ENCODE measurements at regions not wholly inside any gene's neighbourhood (a gene's known extent, or its start where the extent isn't known, plus 50 kb on each side); places are given as distances from the start of the nearest gene placed in this dataset.

DNA sequence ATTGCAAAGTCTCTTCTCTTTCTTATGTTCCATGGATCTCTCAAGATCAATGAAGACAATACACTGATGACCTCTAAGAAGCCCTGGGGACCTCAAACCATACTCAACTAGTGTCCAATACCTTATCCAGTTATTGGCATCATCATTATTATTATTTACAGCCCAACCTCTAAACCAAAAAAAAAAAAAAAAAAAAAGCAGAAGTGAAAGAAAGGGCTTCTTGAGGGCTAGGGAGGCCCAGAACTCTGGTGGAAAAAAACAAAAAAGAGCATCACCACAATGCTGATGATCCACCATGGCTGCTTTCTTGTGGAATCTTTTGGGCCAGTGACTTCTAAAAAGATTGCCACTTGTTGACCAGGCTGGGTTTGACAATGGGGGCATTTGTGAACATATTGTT, 324.9 kb downstream of the LPIN1 start:
- Histone ChIP-seq H3K27me3 (ENCODE audit: insufficient read depth, low read length) (no peaks in the 10 kb centered on the region), H3K9me3 (ENCODE audit: low read depth, low read length) (no peaks in the 10 kb centered on the region), H3K4me3 (ENCODE audit: low read length) (no peak overlapping the region), H3K4me1 (ENCODE audit: insufficient read depth, low read length) (peaks cover 21% of the 10 kb centered on the region)

DNA sequence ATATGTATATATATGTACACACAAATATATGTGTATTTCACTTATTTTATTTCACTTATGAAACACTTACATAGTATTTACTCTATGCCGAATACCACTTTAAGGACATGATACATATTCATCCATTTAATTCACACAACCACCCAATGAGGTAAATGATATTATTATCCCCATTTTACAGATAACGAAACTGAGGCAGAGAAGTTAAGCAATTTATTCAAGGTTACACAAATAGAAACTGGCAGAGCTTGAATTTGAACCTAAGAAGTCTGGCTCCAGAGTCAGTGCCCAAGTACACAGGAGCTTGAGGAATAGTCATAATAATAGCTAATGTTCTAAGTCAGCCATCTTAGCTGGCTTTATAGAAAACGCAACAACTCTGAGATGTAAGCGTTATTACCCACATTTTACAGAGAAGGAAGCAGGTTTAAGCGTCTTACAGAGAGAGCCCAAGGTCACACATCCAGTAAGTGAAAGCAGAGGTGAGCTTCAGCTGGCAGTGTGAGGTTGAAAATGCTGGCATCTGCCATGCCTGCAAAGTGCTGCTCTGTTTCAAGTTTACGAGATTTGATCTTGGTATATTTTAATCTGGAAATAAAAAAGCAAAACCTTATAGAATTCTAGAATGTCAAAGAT, 326.9 kb downstream of the LPIN1 start:
- H3K4me1 ChIP-seq (ENCODE audit: insufficient read depth, low read length), result peaks cover 14% of the 10 kb centered on the region
- H3K9me3 ChIP-seq (ENCODE audit: low read depth, low read length), result no peaks in the 10 kb centered on the region
- H3K4me3 ChIP-seq (ENCODE audit: low read length), result no peak overlapping the region
- no peaks in the 10 kb centered on the region for H3K27me3 ChIP-seq (ENCODE audit: insufficient read depth, low read length)

DNA sequence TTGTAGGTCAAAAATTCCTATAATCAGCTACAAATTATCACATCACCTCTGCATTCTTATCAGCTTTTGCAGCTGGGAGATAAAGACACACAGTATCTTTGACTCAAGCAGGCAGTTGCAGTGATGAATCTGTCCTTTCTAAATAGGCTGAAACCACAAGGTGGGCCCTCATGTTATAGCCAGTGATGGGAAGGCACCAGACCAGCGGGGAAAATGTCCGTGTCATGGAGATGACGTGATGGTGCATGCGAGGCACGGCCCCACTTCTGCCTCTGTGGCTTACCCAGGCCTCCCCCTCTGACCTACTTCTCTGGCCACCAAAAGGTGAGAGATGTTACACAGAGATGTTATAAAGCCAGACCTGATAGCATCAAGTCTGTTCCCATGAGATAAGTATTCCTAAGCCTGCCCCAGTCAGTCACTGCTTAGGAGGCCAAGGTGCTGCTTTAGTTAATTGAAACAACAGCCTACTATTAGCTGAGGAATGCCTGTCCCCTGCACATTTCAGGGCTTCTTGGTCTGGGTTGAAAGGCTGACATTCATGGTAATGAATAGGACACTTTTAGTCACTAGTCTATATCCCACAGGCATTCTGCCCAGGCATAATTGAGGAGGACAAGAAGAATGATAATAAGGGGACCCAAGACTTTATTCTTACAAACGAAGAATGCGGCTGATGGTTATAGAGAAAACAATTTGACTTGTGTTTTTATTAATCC, 327.9 kb downstream of the LPIN1 start:
- H3K9me3 ChIP-seq (ENCODE audit: low read depth, low read length), result no peaks in the 10 kb centered on the region
- H3K4me3 ChIP-seq (ENCODE audit: low read length), result no peak overlapping the region
- H3K27me3 ChIP-seq (ENCODE audit: insufficient read depth, low read length), result no peaks in the 10 kb centered on the region
- peaks cover 14% of the 10 kb centered on the region for H3K4me1 ChIP-seq (ENCODE audit: insufficient read depth, low read length)

DNA sequence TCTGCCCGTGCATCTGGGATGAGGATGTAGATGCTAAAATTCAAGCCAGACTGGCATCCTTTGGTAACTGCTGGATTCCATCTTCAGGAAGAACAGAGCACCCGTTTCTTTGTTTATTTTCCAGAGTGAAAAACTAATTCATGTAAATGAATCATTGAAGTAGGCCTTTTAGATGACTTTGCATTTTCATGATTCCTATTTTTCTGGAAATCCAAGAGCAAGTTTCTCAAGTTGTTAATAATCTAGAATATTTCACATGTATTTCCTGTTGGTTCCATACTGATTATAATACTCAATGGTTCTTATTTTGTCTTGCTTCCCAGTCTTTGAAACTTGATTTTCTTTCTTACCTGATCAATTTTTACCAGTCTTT, 328.4 kb downstream of the LPIN1 start:
- H3K27me3 ChIP-seq (ENCODE audit: insufficient read depth, low read length), result no peaks in the 10 kb centered on the region
- H3K9me3 ChIP-seq (ENCODE audit: low read depth, low read length), result no peaks in the 10 kb centered on the region
- peaks cover 14% of the 10 kb centered on the region for H3K4me1 ChIP-seq (ENCODE audit: insufficient read depth, low read length)
- no peak overlapping the region for H3K4me3 ChIP-seq (ENCODE audit: low read length)

DNA sequence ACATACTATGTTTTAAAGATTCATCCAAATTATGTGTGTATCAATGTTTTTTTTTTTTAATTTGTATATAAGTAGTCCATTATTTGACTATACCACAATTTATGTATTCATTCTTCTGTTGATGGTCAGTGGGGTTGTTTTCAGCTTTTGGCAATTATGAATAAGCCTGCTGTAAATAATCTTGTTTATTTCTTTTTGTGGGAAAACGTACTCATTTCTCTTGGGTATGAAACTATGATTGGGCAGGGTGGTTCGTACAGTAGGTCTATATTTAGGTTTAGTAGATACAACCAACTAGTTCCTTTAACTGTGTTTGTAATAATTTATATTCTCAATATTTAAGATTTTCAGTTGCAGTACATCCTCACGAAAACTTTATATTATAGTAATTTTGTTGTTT, 329.2 kb downstream of the LPIN1 start:
- Histone ChIP-seq H3K9me3 (ENCODE audit: low read depth, low read length) (no peaks in the 10 kb centered on the region), H3K27me3 (ENCODE audit: insufficient read depth, low read length) (no peaks in the 10 kb centered on the region), H3K4me3 (ENCODE audit: low read length) (no peak overlapping the region), H3K4me1 (ENCODE audit: insufficient read depth, low read length) (peaks cover 14% of the 10 kb centered on the region)

DNA sequence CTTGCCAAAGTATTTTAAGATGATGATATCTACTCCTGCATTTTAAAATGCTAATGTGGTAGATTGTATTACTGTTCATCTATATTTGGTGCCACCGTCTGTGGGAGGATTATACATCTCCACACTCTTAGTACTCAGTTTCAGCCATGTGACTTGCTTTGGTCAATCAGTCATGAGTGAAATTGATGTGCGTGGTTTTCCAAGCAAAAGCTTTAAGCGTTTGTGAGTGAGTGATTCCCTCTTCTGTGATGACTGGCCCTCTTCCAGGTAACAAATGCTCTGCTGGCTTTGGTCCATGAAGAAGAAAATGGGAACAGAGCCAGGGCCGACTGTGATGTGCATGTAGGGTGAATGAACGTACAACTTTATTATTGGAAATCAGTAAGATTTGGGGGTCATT, 330.4 kb downstream of the LPIN1 start:
- Histone ChIP-seq H3K4me3 (ENCODE audit: low read length) (no peak overlapping the region), H3K9me3 (ENCODE audit: low read depth, low read length) (no peaks in the 10 kb centered on the region), H3K27me3 (ENCODE audit: insufficient read depth, low read length) (no peaks in the 10 kb centered on the region), H3K4me1 (ENCODE audit: insufficient read depth, low read length) (peaks cover 8% of the 10 kb centered on the region)

DNA sequence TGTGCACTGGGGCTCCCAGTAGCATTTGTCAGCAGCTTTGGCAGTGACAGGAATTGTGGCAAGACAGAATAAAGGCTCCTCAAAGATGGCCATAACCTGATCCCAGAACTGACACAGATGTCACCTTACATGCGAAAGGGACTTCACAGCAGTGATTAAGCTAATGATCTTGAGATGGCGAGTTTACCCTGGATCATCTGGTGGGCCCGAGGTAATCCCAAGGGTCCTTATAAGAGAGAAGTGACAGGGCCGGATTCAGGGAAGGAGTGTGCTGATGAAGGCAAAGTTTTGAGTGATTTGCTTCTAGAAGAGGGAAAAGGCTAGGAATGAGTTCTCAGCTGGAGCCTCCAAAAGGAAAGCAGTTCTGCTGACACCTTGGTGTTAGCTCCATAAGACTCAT, 333.9 kb downstream of the LPIN1 start:
- H3K27me3 ChIP-seq (ENCODE audit: insufficient read depth, low read length), result no peaks in the 10 kb centered on the region
- H3K9me3 ChIP-seq (ENCODE audit: low read depth, low read length), result no peaks in the 10 kb centered on the region
- peaks cover 7% of the 10 kb centered on the region for H3K4me1 ChIP-seq (ENCODE audit: insufficient read depth, low read length)
- no peak overlapping the region for H3K4me3 ChIP-seq (ENCODE audit: low read length)

DNA sequence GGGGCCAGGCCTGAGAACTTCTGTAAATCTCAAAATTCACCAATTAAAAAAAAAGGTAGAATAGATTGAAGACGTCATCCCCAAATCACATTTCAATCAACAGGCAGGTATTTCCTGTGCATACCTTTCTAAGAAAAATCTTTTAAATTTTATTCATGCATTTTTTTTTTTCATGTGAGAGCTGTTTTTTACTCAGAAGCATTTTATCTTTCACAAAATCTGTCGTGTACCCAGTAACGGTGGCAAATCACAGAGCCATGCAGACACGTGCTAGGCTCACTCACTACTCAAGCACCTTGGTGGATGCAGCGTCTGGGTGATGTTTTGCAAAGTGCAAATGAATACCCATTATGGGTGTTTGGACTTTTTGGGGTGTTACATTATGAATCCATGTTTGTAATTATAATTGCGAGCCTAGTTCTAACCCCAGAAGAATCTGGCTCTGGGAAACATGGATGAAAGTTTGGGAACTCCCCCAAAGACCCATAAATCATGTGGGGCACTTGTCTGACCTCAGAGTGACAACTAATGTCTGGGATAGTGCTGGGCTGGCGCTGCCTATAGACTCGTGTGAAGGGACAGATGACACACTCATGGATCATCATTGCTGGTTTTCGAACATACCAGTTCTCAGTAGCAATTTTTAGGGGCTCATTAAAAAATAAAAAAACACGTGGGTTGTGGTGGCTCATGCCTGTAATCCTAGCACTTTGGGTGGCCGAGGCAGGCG, 335.2 kb downstream of the LPIN1 start:
- H3K4me1 ChIP-seq (ENCODE audit: insufficient read depth, low read length), result peaks cover 7% of the 10 kb centered on the region
- no peaks in the 10 kb centered on the region for H3K27me3 ChIP-seq (ENCODE audit: insufficient read depth, low read length)
- no peaks in the 10 kb centered on the region for H3K9me3 ChIP-seq (ENCODE audit: low read depth, low read length)
- H3K4me3 ChIP-seq (ENCODE audit: low read length), result no peak overlapping the region

DNA sequence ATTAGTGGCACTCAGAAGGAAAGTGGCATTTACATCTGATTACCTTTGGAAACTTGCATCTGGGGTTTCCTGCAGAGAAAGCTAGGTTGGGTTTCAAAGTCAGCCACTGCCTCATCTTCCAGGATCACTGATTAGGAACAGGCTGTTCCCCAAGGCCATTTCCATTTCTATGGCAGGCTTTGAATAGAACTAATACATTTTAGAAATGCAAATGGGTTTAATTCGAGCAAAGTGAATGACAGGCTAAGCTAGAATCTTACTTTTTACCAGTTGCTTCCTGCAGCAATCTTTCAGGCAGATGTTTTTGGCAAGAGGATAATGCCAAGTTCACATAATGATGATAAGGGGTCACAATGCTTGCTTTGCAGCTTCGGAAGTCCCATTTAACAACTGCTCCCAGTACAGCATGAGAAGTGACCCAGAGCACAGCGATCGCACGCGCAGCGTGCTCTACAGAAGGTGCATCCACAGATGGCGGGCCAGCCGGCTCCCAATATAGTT, 336.7 kb downstream of the LPIN1 start:
- Histone ChIP-seq H3K9me3 (ENCODE audit: low read depth, low read length) (no peaks in the 10 kb centered on the region), H3K4me3 (ENCODE audit: low read length) (no peak overlapping the region), H3K4me1 (ENCODE audit: insufficient read depth, low read length) (peaks cover 7% of the 10 kb centered on the region), H3K27me3 (ENCODE audit: insufficient read depth, low read length) (no peaks in the 10 kb centered on the region)

DNA sequence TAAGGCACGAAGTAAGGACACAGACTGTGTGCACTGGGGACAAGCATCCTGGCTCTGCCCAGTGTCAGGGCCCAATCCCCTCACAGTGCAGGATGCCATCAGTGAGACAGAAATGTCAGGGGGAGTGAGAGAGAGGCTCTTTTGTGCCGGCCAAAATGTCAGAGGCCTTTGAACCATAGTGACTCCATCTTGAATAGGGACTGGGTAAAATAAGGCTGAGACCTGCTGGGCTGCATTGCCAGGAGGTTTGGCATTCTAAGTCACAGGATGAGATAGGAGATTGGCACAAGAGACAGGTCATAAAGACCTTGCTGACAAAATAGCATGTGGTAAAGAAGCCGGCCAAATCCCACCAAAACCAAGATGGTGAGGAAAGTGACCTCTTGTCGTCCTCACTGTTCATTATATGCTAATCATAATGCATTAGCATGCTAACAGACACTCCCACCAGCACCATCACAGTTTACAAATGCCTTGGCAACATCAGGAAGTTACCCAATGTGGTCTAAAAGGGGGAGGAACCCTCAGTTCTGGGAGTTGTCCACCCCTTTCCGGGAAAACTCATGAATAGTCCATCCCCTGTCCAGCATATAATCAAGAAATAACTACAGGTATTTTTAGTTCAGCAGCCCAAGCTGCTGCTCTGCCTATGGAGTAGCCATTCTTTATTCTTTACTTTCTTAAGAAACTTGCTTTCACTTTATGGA, 337.4 kb downstream of the LPIN1 start:
- Histone ChIP-seq H3K9me3 (ENCODE audit: low read depth, low read length) (no peaks in the 10 kb centered on the region), H3K4me1 (ENCODE audit: insufficient read depth, low read length) (peaks cover 7% of the 10 kb centered on the region), H3K4me3 (ENCODE audit: low read length) (no peak overlapping the region), H3K27me3 (ENCODE audit: insufficient read depth, low read length) (no peaks in the 10 kb centered on the region)

DNA sequence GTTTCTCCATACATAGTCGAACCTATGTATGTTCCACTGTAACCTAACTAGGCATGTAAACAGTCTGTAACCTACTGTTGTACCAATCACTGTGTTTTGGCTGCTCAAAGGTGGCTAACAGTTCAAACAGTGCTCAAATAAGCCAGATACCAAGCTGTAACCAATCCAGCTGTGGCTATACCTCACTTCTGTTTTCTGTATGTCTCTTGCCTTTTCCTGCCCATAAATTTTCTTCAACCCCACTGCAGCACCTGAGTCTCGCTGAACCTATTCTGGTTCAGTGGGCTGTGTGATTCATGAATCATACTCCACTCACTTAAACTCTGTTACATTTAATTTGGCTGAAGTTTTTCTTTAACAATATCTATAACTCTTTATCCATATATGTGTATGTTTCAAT, 340.7 kb downstream of the LPIN1 start:
- no peak overlapping the region for H3K4me3 ChIP-seq (ENCODE audit: low read length)
- H3K4me1 ChIP-seq (ENCODE audit: insufficient read depth, low read length), result peaks cover under 1% of the 10 kb centered on the region
- H3K27me3 ChIP-seq (ENCODE audit: insufficient read depth, low read length), result no peaks in the 10 kb centered on the region
- H3K9me3 ChIP-seq (ENCODE audit: low read depth, low read length), result no peaks in the 10 kb centered on the region

DNA sequence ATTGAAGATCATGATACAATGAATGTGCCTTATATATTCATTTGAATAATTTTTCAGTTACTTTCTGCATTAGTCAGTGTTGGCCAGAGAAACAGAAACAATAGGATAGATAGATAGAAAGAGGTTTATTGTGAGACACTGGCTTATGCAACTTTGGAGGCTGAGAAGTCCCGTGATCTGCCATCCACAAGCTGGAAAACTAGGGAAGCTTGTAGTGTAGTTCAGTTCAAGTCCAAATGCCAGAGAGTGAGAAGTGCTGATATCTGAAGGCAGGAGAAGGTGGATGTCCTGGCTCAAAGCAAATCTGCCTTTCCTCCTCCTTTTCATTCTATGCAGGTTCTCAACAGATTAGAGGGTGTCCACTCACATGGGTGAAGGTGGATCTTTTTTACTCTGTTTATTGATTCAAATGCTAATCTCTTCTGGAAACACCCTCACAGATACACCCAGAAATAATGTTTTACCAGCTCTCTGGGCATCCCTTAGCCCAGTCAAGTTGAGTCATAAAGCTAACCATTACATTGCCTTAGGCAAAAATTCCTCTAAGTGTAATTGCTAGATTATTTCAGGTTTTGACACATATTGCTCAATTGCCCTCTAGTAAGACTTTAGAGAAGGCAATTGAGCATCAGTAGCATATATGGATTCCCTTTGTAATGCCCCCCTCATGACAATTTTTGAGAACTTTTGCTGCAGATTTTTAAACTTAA, 341.4 kb downstream of the LPIN1 start:
- no peaks in the 10 kb centered on the region for H3K27me3 ChIP-seq (ENCODE audit: insufficient read depth, low read length)
- no peaks in the 10 kb centered on the region for H3K4me1 ChIP-seq (ENCODE audit: insufficient read depth, low read length)
- no peak overlapping the region for H3K4me3 ChIP-seq (ENCODE audit: low read length)
- no peaks in the 10 kb centered on the region for H3K9me3 ChIP-seq (ENCODE audit: low read depth, low read length)

DNA sequence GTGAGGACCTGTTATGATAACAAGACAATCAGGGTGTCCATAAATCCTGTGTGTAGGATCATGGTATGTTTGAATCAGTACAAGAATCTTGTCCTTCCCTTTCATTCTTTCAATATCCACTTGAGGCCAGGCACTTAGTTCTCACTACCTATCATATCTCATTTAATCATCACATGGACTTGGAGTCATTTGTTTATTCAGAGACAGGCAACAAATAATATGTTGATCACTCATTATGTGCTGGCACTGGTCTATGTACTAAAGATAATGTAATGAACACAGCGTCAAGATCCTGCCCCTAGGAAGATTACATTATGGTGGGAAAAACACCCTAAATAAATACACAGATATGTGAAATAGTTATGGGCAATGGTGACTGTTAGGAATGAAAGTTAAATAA, 342.6 kb downstream of the LPIN1 start:
- Histone ChIP-seq H3K27me3 (ENCODE audit: insufficient read depth, low read length) (no peaks in the 10 kb centered on the region), H3K9me3 (ENCODE audit: low read depth, low read length) (no peaks in the 10 kb centered on the region), H3K4me1 (ENCODE audit: insufficient read depth, low read length) (no peaks in the 10 kb centered on the region), H3K4me3 (ENCODE audit: low read length) (no peak overlapping the region)

DNA sequence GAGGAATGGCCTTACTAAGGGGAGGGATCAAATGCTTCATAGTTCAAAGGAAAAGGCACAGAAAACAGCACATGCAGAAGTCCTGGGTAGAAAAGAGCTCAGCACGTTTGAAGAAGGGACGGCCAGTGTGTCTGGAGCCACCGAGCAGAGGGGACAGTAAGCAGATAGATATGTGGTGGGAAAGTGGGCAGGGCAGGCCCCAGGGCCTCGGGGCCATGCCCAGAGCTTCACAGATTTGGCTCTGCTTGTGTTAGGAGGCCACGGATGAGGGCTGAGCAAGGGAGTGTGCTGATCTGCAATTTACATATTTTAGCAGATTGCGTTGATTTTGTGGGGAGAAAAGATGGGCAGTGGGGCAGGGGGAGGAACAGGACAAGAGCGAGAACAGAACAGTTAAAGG, 343.1 kb downstream of the LPIN1 start:
- Histone ChIP-seq H3K9me3 (ENCODE audit: low read depth, low read length) (no peaks in the 10 kb centered on the region), H3K27me3 (ENCODE audit: insufficient read depth, low read length) (no peaks in the 10 kb centered on the region), H3K4me3 (ENCODE audit: low read length) (no peak overlapping the region), H3K4me1 (ENCODE audit: insufficient read depth, low read length) (no peaks in the 10 kb centered on the region)

All from mononuclear cell (primary cell).